CD4-positive, alpha-beta T cell (primary cell): ENCODE measurements at regions not wholly inside any gene's neighbourhood (a gene's known extent, or its start where the extent isn't known, plus 50 kb on each side); places are given as distances from the start of the nearest gene placed in this dataset.

Experiments
- ATAC-seq: fragments of 200-7000 bp; cut with Tn5 transposase; one replicate; pipeline ENCODE4 v1.10.0; 2022; ENCODE audit warnings: mild to moderate bottlenecking; ENCODE audit not compliant: poor library complexity
- CTCF ChIA-PET: fragments of 350-600 bp; sonication (Branson Sonifier 250); formaldehyde crosslinking; loops from one replicate; lab custom pipeline; 2021; ENCODE audit warnings: antibody characterized with exemption, inconsistent platforms; lab: Charles Lee
- POLR2A ChIA-PET: fragments of 350-600 bp; sonication (Branson Sonifier 250); formaldehyde crosslinking; loops from one replicate; lab custom pipeline; 2021; ENCODE audit warnings: antibody characterized with exemption, inconsistent platforms; lab: Charles Lee
- DNase-seq, 14 experiments: peaks; one replicate each; pipeline ENCODE4 v3.0.0-alpha.2; 2013 to 2020; ENCODE audit warnings: mixed read lengths in 2 of 14
- H3K27ac ChIP-seq, 2 donors: one replicate each; pipeline versions ENCODE4 v1.5.1 to v1.7.0; 2013; ENCODE audit warnings: low read length in 2 of 2, low read depth in 1 of 2, mild to moderate bottlenecking in 1 of 2
- H3K27me3 ChIP-seq, 2 experiments: 1 replicate in 1 of 2; 2 replicates in 1 of 2; pipeline versions ENCODE4 v1.6.1 to v1.7.0; 2013; ENCODE audit warnings: low read length in 2 of 2, control low read depth in 1 of 2, mild to moderate bottlenecking in 1 of 2, moderate library complexity in 1 of 2; ENCODE audit not compliant: insufficient read depth in 2 of 2, control insufficient read depth in 1 of 2
- H3K36me3 ChIP-seq: one replicate; pipeline ENCODE4 v1.6.1; 2013; ENCODE audit warnings: low read length, control low read depth; ENCODE audit not compliant: insufficient read depth
- H3K4me1 ChIP-seq: one replicate; pipeline ENCODE4 v1.6.1; 2013; ENCODE audit warnings: low read length, control low read depth; ENCODE audit not compliant: insufficient read depth
- H3K4me3 ChIP-seq: one replicate; pipeline ENCODE4 v1.5.1; 2013; ENCODE audit warnings: mild to moderate bottlenecking, low read length, moderate library complexity
- H3K9me3 ChIP-seq, 2 experiments: 1 replicate in 1 of 2; 2 replicates in 1 of 2; pipeline versions ENCODE4 v1.6.1 to v1.7.0; 2013; ENCODE audit warnings: low read length in 2 of 2, mild to moderate bottlenecking in 2 of 2, control low read depth in 1 of 2, moderate library complexity in 1 of 2; ENCODE audit not compliant: control insufficient read depth in 1 of 2, insufficient read depth in 1 of 2
- H3K27ac Mint-ChIP-seq: one replicate; pipeline ENCODE4 v1.8.0; 2020; ENCODE audit warnings: mixed read lengths
- H3K27me3 Mint-ChIP-seq: one replicate; pipeline ENCODE4 v1.8.0; 2021; ENCODE audit warnings: mixed read lengths
- H3K36me3 Mint-ChIP-seq: one replicate; pipeline ENCODE4 v1.8.0; 2021; ENCODE audit warnings: low read depth, mixed read lengths
- H3K4me1 Mint-ChIP-seq: one replicate; pipeline ENCODE4 v1.8.0; 2021; ENCODE audit warnings: low read depth, mixed read lengths
- H3K4me3 Mint-ChIP-seq: one replicate; pipeline ENCODE4 v1.8.0; 2020; ENCODE audit warnings: mild to moderate bottlenecking, mixed read lengths
- H3K9me3 Mint-ChIP-seq: one replicate; pipeline ENCODE4 v1.8.0; 2020; ENCODE audit warnings: mixed read lengths
- CTCF ChIP-seq: fragments of 200-600 bp; IDR thresholded peaks from one replicate; pipeline ENCODE4 v1.8.0; 2022; ENCODE audit warnings: antibody characterized with exemption, mild to moderate bottlenecking
- intact Hi-C, 2 experiments: fragments of 100-400 bp; cut with DNase I in 1 of 2; cut with micrococcal nuclease in 1 of 2; formaldehyde crosslinking; loops; one replicate each; pipeline versions ENCODE4 v1.15.1 to v1.9.0; 2023 to 2025; cut with DNase I, micrococcal nuclease

GRCh38 chr9:87447547-87448432, 49.9 kb upstream of the DAPK1 start:
- H3K4me1 Mint-ChIP-seq, result peaks cover 17% of the 10 kb centered on the region
- no peaks in the 10 kb centered on the region for H3K36me3 ChIP-seq
- ChIA-PET POLR2A (no interaction called here), CTCF (no interaction called here)
- no peak for TF ChIP-seq CTCF
- H3K27me3 ChIP-seq, result no peaks in the 10 kb centered on the region
- H3K9me3 Mint-ChIP-seq, result no peaks in the 10 kb centered on the region
- ATAC-seq (no peak), DNase-seq (no peak)
- H3K27ac Mint-ChIP-seq, result no peak overlapping the region
- H3K36me3 Mint-ChIP-seq, result no peaks in the 10 kb centered on the region
- no peaks in the 10 kb centered on the region for H3K9me3 ChIP-seq
- no peaks in the 10 kb centered on the region for H3K4me1 ChIP-seq
- no peak overlapping the region for H3K27ac ChIP-seq
- H3K27me3 Mint-ChIP-seq, result no peaks in the 10 kb centered on the region
- intact Hi-C loops, result no loop called here
- H3K4me3 Mint-ChIP-seq, result no peak overlapping the region
- H3K4me3 ChIP-seq, result no peak overlapping the region
